ENCODE measurements at regions not wholly inside any gene's neighbourhood (a gene's known extent, or its start where the extent isn't known, plus 50 kb on each side); places are given as distances from the start of the nearest gene placed in this dataset.
"Not testable (repeated sequence)": the region's sequence is repeated elsewhere in the genome, so short reads cannot be mapped to it uniquely, and the experiment has no call there.

DNA sequence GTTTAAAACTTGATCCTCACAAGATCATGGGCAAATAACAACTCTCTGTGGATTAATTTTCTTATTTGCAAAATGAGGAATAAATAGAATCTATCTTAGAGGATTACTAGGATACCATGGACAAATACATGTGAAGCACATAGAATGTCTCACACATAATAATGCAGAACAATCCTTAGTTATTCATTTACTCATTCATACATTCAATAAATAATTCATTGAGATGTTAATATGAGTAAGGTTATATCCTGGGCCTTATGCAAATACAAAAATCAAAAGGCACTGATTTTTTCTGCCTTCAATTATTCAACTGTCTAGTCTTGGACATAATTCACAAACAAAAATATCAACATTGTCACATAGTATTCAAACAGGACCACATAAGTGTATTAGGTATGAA, 654.1 kb downstream of the MECOM start:
- H3K36me3 Mint-ChIP-seq (ENCODE audit: low read depth), result no peaks in the 10 kb centered on the region
- TF ChIP-seq, protein P1, sequence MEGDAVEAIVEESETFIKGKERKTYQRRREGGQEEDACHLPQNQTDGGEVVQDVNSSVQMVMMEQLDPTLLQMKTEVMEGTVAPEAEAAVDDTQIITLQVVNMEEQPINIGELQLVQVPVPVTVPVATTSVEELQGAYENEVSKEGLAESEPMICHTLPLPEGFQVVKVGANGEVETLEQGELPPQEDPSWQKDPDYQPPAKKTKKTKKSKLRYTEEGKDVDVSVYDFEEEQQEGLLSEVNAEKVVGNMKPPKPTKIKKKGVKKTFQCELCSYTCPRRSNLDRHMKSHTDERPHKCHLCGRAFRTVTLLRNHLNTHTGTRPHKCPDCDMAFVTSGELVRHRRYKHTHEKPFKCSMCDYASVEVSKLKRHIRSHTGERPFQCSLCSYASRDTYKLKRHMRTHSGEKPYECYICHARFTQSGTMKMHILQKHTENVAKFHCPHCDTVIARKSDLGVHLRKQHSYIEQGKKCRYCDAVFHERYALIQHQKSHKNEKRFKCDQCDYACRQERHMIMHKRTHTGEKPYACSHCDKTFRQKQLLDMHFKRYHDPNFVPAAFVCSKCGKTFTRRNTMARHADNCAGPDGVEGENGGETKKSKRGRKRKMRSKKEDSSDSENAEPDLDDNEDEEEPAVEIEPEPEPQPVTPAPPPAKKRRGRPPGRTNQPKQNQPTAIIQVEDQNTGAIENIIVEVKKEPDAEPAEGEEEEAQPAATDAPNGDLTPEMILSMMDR (IDR thresholded peaks at IDR 0.05), result no peak
- no peak overlapping the region for H3K4me3 Mint-ChIP-seq (ENCODE audit: unreplicated experiment)
- DNase-seq (ENCODE audit: low spot score), result no peak
- H3K9me3 Mint-ChIP-seq (ENCODE audit: low read depth), result peaks cover 4% of the 10 kb centered on the region
- no peaks in the 10 kb centered on the region for H3K27me3 Mint-ChIP-seq (ENCODE audit: low read depth)
- no peak overlapping the region for H3K27ac Mint-ChIP-seq (ENCODE audit: unreplicated experiment)
- peaks cover 15% of the 10 kb centered on the region for H3K4me1 Mint-ChIP-seq (ENCODE audit: low read depth)

DNA sequence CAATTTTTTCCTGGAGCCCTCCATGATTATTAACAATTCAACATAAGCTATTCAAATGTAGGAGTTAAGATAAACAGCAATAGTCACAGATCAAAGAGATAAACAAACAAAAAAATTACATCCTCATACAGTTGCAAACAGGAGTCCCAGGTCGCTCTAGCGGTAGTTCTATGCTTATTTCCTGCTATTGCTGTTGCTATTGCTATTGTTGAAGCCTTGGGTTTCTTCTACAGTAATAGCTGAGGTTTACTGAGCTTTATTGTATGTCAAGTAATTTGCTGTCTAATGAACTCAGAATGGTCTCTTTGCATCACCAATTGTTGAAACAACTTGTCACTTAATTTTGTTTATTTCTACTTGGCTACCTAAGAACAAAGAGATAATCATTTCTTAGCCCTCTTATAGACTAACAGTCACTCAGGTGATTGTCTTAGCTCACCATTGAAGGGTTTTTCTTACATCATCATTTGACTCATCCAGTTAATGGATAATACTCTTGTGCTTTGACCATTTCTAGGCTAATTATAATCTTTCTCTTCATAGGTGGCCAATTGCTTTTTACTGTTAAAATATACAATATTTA, 654.6 kb downstream of the MECOM start:
- Mint-ChIP-seq H3K36me3 (ENCODE audit: low read depth) (no peaks in the 10 kb centered on the region), H3K27me3 (ENCODE audit: low read depth) (no peaks in the 10 kb centered on the region), H3K27ac (ENCODE audit: unreplicated experiment) (no peak overlapping the region), H3K4me1 (ENCODE audit: low read depth) (peaks cover 15% of the 10 kb centered on the region), H3K9me3 (ENCODE audit: low read depth) (peaks cover 4% of the 10 kb centered on the region), H3K4me3 (ENCODE audit: unreplicated experiment) (no peak overlapping the region)
- TF ChIP-seq, protein P1 (IDR thresholded peaks at IDR 0.05), result no peak
- DNase-seq (ENCODE audit: low spot score), result no peak

DNA sequence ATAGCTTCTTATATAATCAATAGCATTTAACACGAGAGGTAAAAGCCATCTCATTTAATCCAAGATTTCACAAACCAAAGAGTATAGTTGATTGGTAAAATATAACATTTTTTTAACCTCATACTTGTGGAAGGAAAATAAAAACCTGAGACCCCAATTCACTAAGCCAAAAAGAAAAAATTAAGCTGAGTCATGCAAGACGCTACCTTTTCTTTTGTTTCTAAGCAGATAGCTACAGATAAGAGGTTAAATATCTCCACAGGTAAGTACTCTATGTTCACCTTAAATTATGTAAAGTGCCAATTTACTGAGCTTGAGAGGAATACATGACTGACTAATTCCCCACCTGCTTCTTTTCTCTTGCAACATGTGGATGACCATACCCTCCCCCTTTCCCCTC, 656.4 kb downstream of the MECOM start:
- Mint-ChIP-seq H3K36me3 (ENCODE audit: low read depth) (no peaks in the 10 kb centered on the region), H3K27ac (ENCODE audit: unreplicated experiment) (no peak overlapping the region), H3K9me3 (ENCODE audit: low read depth) (peaks cover 4% of the 10 kb centered on the region)

DNA sequence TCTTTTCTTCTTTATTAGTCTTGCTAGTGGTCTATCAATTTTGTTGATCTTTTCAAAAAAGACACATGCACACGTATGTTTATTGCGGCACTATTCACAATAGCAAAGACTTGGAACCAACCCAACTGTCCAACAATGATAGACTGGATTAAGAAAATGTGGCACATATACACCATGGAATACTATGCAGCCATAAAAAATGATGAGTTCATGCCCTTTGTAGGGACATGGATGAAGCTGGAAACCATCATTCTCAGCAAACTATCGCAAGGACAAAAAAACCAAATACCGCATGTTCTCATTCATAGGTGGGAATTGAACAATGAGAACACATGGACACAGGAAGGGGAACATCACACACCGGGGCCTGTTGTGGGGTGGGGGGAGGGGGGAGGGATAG, 657.1 kb downstream of the MECOM start:
- not testable (repeated sequence) for H3K4me3 Mint-ChIP-seq (ENCODE audit: unreplicated experiment); DNase-seq (ENCODE audit: low spot score); H3K9me3 Mint-ChIP-seq (ENCODE audit: low read depth); H3K27me3 Mint-ChIP-seq (ENCODE audit: low read depth); H3K36me3 Mint-ChIP-seq (ENCODE audit: low read depth); H3K4me1 Mint-ChIP-seq (ENCODE audit: low read depth); H3K27ac Mint-ChIP-seq (ENCODE audit: unreplicated experiment)

More for the DNA sequence above, 656.4 kb downstream of the MECOM start:
- Mint-ChIP-seq H3K27me3 (ENCODE audit: low read depth) (no peaks in the 10 kb centered on the region), H3K4me1 (ENCODE audit: low read depth) (peaks cover 2% of the 10 kb centered on the region), H3K4me3 (ENCODE audit: unreplicated experiment) (no peak overlapping the region)
- DNase-seq (ENCODE audit: low spot score), result no peak
- TF ChIP-seq, protein P1 (IDR thresholded peaks at IDR 0.05), result no peak

DNA sequence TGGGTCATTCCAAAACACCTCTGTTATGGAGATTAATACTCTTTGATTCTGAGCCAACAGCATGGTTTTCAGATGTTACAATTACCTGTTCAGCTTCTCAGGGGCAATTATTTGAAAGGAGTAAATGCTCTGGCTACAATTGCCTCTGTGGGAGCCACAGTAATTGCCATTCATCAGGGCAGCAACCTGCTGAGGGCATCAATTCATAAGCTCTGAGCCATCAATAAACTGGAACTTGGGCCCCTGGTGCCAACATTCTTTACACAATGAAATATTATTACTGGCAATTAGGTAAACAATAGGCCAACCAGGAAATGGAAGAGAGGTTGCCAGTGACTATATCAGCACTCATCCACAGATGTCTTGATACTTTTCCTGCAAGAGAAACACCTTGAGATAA, 660.8 kb downstream of the MECOM start:
- DNase-seq (ENCODE audit: low spot score), result no peak
- H3K4me3 Mint-ChIP-seq (ENCODE audit: unreplicated experiment), result no peak overlapping the region
- H3K9me3 Mint-ChIP-seq (ENCODE audit: low read depth), result no peaks in the 10 kb centered on the region
- no peaks in the 10 kb centered on the region for H3K27me3 Mint-ChIP-seq (ENCODE audit: low read depth)
- no peaks in the 10 kb centered on the region for H3K36me3 Mint-ChIP-seq (ENCODE audit: low read depth)
- no peak overlapping the region for H3K27ac Mint-ChIP-seq (ENCODE audit: unreplicated experiment)
- TF ChIP-seq, protein P1 (IDR thresholded peaks at IDR 0.05), result no peak
- no peaks in the 10 kb centered on the region for H3K4me1 Mint-ChIP-seq (ENCODE audit: low read depth)

DNA sequence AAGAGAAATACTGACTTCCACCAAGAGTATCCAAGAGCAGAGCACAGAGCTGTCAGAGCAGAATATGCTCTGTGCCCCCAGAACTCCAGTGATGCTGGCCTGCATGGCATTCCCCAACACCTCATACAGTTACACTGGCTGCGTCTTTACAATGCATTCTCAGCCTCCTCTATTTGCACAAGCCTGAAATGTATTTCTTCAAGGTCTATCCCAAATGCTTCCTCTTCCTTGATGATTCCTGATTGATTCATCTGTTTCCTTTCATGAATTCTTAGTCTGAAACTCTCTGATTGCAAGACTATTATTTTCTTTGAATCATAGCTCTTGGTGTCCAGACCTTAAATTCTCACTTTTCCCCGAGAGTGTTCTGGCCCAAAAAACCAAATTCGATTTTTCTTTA, 664.7 kb downstream of the MECOM start:
- TF ChIP-seq, protein P1 (IDR thresholded peaks at IDR 0.05), result no peak
- Mint-ChIP-seq H3K27me3 (ENCODE audit: low read depth) (no peaks in the 10 kb centered on the region), H3K4me1 (ENCODE audit: low read depth) (no peaks in the 10 kb centered on the region), H3K9me3 (ENCODE audit: low read depth) (no peaks in the 10 kb centered on the region), H3K36me3 (ENCODE audit: low read depth) (no peaks in the 10 kb centered on the region), H3K27ac (ENCODE audit: unreplicated experiment) (no peak overlapping the region), H3K4me3 (ENCODE audit: unreplicated experiment) (no peak overlapping the region)
- DNase-seq (ENCODE audit: low spot score), result no peak
